GM12878 (cell line): ENCODE measurements at regions not wholly inside any gene's neighbourhood (a gene's known extent, or its start where the extent isn't known, plus 50 kb on each side); places are given as distances from the start of the nearest gene placed in this dataset.

Experiments used
- ATAC-seq: fragments of 200-7000 bp; cut with Tn5 transposase; 3 replicates; pipeline ENCODE4 v1.9.1; 2020; ENCODE audit warnings: mild to moderate bottlenecking, moderate library complexity
- BruUV-seq: library from RNA; stranded (reverse); fragments of 400-500 nt; replicated peaks from 2 replicates; lab custom pipeline; 2021; lab: Mats Ljungman, UMichigan
- CTCF ChIA-PET: fragments of 300-600 bp; sonication (Branson Sonifier 250); formaldehyde crosslinking; extraction: SDS; loops from one replicate; lab custom pipeline; 2021; ENCODE audit warnings: inconsistent platforms; lab: Yijun Ruan, JAX
- POLR2A ChIA-PET: fragments of 350-600 bp; formaldehyde crosslinking; extraction: SDS; loops from one replicate; lab custom pipeline; 2021; ENCODE audit warnings: inconsistent platforms; lab: Charles Lee
- RAD21 ChIA-PET: fragments of 300-600 bp; sonication (Branson Sonifier 250); formaldehyde crosslinking; loops from one replicate; lab custom pipeline; 2023; ENCODE audit warnings: antibody characterized with exemption; ENCODE audit not compliant: unreplicated experiment; lab: Charles Lee
- SMC1A ChIA-PET: fragments of 300-600 bp; sonication (Branson Sonifier 250); formaldehyde crosslinking; loops from one replicate; lab custom pipeline; 2023; ENCODE audit not compliant: unreplicated experiment, uncharacterized antibody; lab: Charles Lee
- DNase-seq: peaks from one replicate; pipeline ENCODE4 v3.0.0-alpha.2; 2011; ENCODE audit warnings: low read depth, low spot score
- FAIRE-seq: peaks from 3 replicates; lab custom pipeline; 2011; peaks lifted over from hg19 to GRCh38; lab: Jason Lieb, UNC
- H2AFZ ChIP-seq: 2 replicates; pipeline ENCODE4 v1.6.0; 2011; ENCODE audit warnings: low read depth, low read length, control low read depth; ENCODE audit not compliant: control insufficient read depth
- H3K27ac ChIP-seq: 2 replicates; pipeline ENCODE4 v1.5.1; 2011; ENCODE audit warnings: control low read depth; ENCODE audit not compliant: control insufficient read depth, insufficient read depth
- H3K27me3 ChIP-seq, 2 experiments: replicated peaks in 1 of 2; 2 replicates each; pipeline versions ENCODE4 v1.6.0 to v1.6.1; 2011; ENCODE audit warnings: low read length in 1 of 2; ENCODE audit not compliant: control insufficient read depth in 2 of 2, insufficient read depth in 2 of 2
- H3K36me3 ChIP-seq, 2 experiments: 2 replicates each; pipeline ENCODE4 v1.5.1; 2011; ENCODE audit warnings: low read length in 1 of 2; ENCODE audit not compliant: control insufficient read depth in 2 of 2, insufficient read depth in 2 of 2
- H3K4me1 ChIP-seq: 2 replicates; pipeline ENCODE4 v1.6.1; 2011; ENCODE audit warnings: mild to moderate bottlenecking, low read length, moderate library complexity, mixed read lengths; ENCODE audit not compliant: control insufficient read depth, insufficient read depth
- H3K4me2 ChIP-seq: 2 replicates; pipeline ENCODE4 v1.6.0; 2011; ENCODE audit warnings: control low read depth; ENCODE audit not compliant: control insufficient read depth, insufficient read depth
- H3K4me3 ChIP-seq: fragments of 200-600 bp; sonication (generic); 2 replicates; pipeline ENCODE4 v1.5.1; 2016
- H3K79me2 ChIP-seq: 2 replicates; pipeline ENCODE4 v1.6.0; 2011; ENCODE audit warnings: low read length; ENCODE audit not compliant: control insufficient read depth, insufficient read depth
- H3K9ac ChIP-seq: 2 replicates; pipeline ENCODE4 v1.8.0; 2011; ENCODE audit warnings: low read length, control low read depth, mixed read lengths; ENCODE audit not compliant: control insufficient read depth, insufficient read depth
- H3K9me3 ChIP-seq: replicated peaks from 3 replicates; pipeline ENCODE4 v1.5.1; 2011; ENCODE audit warnings: mild to moderate bottlenecking, low read length; ENCODE audit not compliant: control insufficient read depth, insufficient read depth
- H4K20me1 ChIP-seq: 2 replicates; pipeline ENCODE4 v1.6.0; 2011; ENCODE audit not compliant: control insufficient read depth, insufficient read depth
- CEBPB ChIP-seq, 2 experiments: fragments of 150-350 bp in 1 of 2; IDR thresholded peaks; 2 replicates each; pipeline ENCODE4 v1.6.1; 2012 to 2014; ENCODE audit warnings: low read depth in 2 of 2, low read length in 2 of 2, borderline replicate concordance in 1 of 2, inconsistent platforms in 1 of 2
- CREB1 ChIP-seq: IDR thresholded peaks from 2 replicates; pipeline ENCODE4 v1.6.1; 2012; ENCODE audit warnings: low read depth, mild to moderate bottlenecking, inconsistent platforms
- IKZF1 ChIP-seq: fragments of 450-650 bp; conservative IDR thresholded peaks from 2 replicates; pipeline ENCODE4 v1.6.1; 2017; ENCODE audit warnings: antibody characterized with exemption, mild to moderate bottlenecking
- MEF2A ChIP-seq: IDR thresholded peaks from 2 replicates; pipeline ENCODE4 v1.6.1; 2011; ENCODE audit warnings: low read depth, mild to moderate bottlenecking, low read length, moderate library complexity; ENCODE audit not compliant: insufficient read depth
- NBN ChIP-seq: fragments of 450-650 bp; IDR thresholded peaks from 2 replicates; pipeline ENCODE4 v1.6.1; 2016
- NFXL1 ChIP-seq: fragments of 450-650 bp; IDR thresholded peaks from 2 replicates; pipeline ENCODE4 v1.6.1; 2017; ENCODE audit warnings: antibody characterized with exemption, mild to moderate bottlenecking, borderline replicate concordance
- NFYB ChIP-seq: IDR thresholded peaks from 2 replicates; pipeline ENCODE4 v1.6.1; 2011; ENCODE audit warnings: low read depth, mild to moderate bottlenecking, low read length, improper control_type of control experiment, moderate library complexity; ENCODE audit not compliant: insufficient read depth
- POLR2AphosphoS2 ChIP-seq: IDR thresholded peaks from 2 replicates; pipeline ENCODE4 v1.6.1; 2011; ENCODE audit warnings: low read depth, mild to moderate bottlenecking, low read length, improper control_type of control experiment, moderate library complexity
- RB1 ChIP-seq: fragments of 450-650 bp; formaldehyde crosslinking; IDR thresholded peaks from 2 replicates; pipeline ENCODE4 v1.6.1; 2017; ENCODE audit warnings: mild to moderate bottlenecking, borderline replicate concordance
- STAT1 ChIP-seq: fragments of 450-650 bp; conservative IDR thresholded peaks from 2 replicates; pipeline ENCODE4 v1.6.1; 2014; ENCODE audit warnings: antibody characterized with exemption, mild to moderate bottlenecking
- TARDBP ChIP-seq: IDR thresholded peaks from 2 replicates; pipeline ENCODE4 v1.6.1; 2016; ENCODE audit warnings: borderline replicate concordance
- TBL1XR1 ChIP-seq: IDR thresholded peaks from 2 replicates; pipeline ENCODE4 v1.6.1; 2012; ENCODE audit warnings: low read depth, low read length, improper control_type of control experiment
- WRNIP1 ChIP-seq: IDR thresholded peaks from 2 replicates; pipeline ENCODE4 v1.6.1; 2011; ENCODE audit warnings: low read depth, low read length, improper control_type of control experiment, borderline replicate concordance
- ZNF207 ChIP-seq: fragments of 450-650 bp; IDR thresholded peaks from 2 replicates; pipeline ENCODE4 v1.6.1; 2014; ENCODE audit warnings: antibody characterized with exemption, mild to moderate bottlenecking, borderline replicate concordance
- ZNF217 ChIP-seq: fragments of 450-650 bp; IDR thresholded peaks from 2 replicates; pipeline ENCODE4 v1.6.1; 2017; ENCODE audit warnings: antibody characterized with exemption, mild to moderate bottlenecking
- ZNF384 ChIP-seq: IDR thresholded peaks from 2 replicates; pipeline ENCODE4 v1.6.1; 2012; ENCODE audit warnings: low read depth, mild to moderate bottlenecking, low read length, improper control_type of control experiment, borderline replicate concordance
- WGBS: methylation state at CpG from one replicate; pipeline ENCODE4 v1.1.6; 2016; ENCODE audit warnings: low lambda C conversion rate; ENCODE audit not compliant: insufficient replicate concordance, insufficient coverage; ENCODE audit errors: missing lambda C conversion rate; 5-methylcytosine and 5-hydroxymethylcytosine counted together
- in situ Hi-C: fragments of 300-500 bp; cut with MboI; formaldehyde crosslinking; loops from 9 replicates; pipeline ENCODE4 v1.14.3; 2018; ENCODE audit warnings: mixed read lengths
- intact Hi-C: fragments of 100-400 bp; cut with micrococcal nuclease; formaldehyde crosslinking; loops from one replicate; pipeline ENCODE4 v1.14.2; 2022; ENCODE audit not compliant: unreplicated experiment
- TF ChIP-seq, protein P1 (sequence below): fragments of 450-650 bp; IDR thresholded peaks from 2 replicates; pipeline ENCODE4 v1.6.1; 2016; ENCODE audit warnings: mild to moderate bottlenecking, moderate library complexity, borderline replicate concordance
- TF ChIP-seq, protein P2 (sequence below): fragments of 450-650 bp; IDR thresholded peaks from 2 replicates; pipeline ENCODE4 v1.6.1; 2017; ENCODE audit warnings: low read depth, mild to moderate bottlenecking, moderate library complexity
- TF ChIP-seq, protein P3 (sequence below): IDR thresholded peaks from 2 replicates; pipeline ENCODE4 v1.6.1; 2011; ENCODE audit warnings: low read depth, mild to moderate bottlenecking, low read length, moderate library complexity, borderline replicate concordance; ENCODE audit errors: extremely low read depth

DNA sequence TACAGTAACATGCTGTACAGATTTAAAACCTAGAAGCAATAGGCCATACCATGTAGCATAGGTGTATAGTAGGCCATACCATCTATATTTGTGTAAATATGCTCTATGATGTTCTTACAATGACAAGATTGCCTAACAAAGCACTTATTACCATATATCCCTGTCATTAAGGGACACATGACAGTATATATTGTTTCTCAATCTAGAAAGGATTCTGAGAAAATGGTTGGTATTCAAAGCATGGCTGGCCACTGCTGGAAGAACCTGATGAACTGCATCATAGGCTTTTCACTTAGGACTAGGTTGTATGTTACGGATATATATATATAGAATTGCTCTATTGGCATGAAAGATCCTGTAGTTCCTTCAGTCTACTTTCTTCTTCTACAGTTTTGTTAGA is 125.2 kb upstream of the SLC38A2 start:
- no peaks in the 10 kb centered on the region for H3K36me3 ChIP-seq
- POLR2A ChIA-PET, result no interaction called here
- TF ChIP-seq TARDBP (no peak), MEF2A (no peak), WRNIP1 (no peak), STAT1 (no peak), CEBPB (IDR thresholded peaks at IDR 0.05; ENCODE audit: borderline replicate concordance in 1 of 2, low read depth in 2 of 2, low read length in 2 of 2) (no peak), ZNF217 (no peak), NFYB (no peak), ZNF207 (no peak), IKZF1 (no peak), TBL1XR1 (no peak), CREB1 (no peak), POLR2AphosphoS2 (no peak), NBN (no peak), NFXL1 (no peak), ZNF384 (no peak), RB1 (no peak)
- TF ChIP-seq, protein P1, sequence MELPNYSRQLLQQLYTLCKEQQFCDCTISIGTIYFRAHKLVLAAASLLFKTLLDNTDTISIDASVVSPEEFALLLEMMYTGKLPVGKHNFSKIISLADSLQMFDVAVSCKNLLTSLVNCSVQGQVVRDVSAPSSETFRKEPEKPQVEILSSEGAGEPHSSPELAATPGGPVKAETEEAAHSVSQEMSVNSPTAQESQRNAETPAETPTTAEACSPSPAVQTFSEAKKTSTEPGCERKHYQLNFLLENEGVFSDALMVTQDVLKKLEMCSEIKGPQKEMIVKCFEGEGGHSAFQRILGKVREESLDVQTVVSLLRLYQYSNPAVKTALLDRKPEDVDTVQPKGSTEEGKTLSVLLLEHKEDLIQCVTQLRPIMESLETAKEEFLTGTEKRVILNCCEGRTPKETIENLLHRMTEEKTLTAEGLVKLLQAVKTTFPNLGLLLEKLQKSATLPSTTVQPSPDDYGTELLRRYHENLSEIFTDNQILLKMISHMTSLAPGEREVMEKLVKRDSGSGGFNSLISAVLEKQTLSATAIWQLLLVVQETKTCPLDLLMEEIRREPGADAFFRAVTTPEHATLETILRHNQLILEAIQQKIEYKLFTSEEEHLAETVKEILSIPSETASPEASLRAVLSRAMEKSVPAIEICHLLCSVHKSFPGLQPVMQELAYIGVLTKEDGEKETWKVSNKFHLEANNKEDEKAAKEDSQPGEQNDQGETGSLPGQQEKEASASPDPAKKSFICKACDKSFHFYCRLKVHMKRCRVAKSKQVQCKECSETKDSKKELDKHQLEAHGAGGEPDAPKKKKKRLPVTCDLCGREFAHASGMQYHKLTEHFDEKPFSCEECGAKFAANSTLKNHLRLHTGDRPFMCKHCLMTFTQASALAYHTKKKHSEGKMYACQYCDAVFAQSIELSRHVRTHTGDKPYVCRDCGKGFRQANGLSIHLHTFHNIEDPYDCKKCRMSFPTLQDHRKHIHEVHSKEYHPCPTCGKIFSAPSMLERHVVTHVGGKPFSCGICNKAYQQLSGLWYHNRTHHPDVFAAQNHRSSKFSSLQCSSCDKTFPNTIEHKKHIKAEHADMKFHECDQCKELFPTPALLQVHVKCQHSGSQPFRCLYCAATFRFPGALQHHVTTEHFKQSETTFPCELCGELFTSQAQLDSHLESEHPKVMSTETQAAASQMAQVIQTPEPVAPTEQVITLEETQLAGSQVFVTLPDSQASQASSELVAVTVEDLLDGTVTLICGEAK, result no peak
- TF ChIP-seq, protein P2, sequence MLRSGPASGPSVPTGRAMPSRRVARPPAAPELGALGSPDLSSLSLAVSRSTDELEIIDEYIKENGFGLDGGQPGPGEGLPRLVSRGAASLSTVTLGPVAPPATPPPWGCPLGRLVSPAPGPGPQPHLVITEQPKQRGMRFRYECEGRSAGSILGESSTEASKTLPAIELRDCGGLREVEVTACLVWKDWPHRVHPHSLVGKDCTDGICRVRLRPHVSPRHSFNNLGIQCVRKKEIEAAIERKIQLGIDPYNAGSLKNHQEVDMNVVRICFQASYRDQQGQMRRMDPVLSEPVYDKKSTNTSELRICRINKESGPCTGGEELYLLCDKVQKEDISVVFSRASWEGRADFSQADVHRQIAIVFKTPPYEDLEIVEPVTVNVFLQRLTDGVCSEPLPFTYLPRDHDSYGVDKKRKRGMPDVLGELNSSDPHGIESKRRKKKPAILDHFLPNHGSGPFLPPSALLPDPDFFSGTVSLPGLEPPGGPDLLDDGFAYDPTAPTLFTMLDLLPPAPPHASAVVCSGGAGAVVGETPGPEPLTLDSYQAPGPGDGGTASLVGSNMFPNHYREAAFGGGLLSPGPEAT, result no peak
- TF ChIP-seq, protein P3, sequence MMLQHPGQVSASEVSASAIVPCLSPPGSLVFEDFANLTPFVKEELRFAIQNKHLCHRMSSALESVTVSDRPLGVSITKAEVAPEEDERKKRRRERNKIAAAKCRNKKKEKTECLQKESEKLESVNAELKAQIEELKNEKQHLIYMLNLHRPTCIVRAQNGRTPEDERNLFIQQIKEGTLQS, result no peak
- TF ChIP-seq, all 136 proteins: peak for 0
- RAD21 ChIA-PET, result interaction anchor here (1.1 kb wide), 1 partner anchor 19 kb away, joined by 4 read pairs; no protein-coding TSS in a partner anchor
- Histone ChIP-seq H3K4me2 (no peak overlapping the region), H3K27me3 (no peaks in the 10 kb centered on the region), H4K20me1 (no peaks in the 10 kb centered on the region), H3K9ac (no peak overlapping the region), H3K4me1 (0 out of 2 replicates have a peak, but pooled peaks cover 7% of the 10 kb centered on the region), H3K79me2 (no peaks in the 10 kb centered on the region), H2AFZ (no peak overlapping the region), H3K9me3 (no peaks in the 10 kb centered on the region; the same call in 1 of the 3 replicates), H3K4me3 (no peak overlapping the region), H3K27ac (no peak overlapping the region)
- ATAC-seq (no peak), FAIRE-seq (no peak), DNase-seq (no peak)
- in situ Hi-C loops (no loop called here), intact Hi-C loops (no loop called here)
- CTCF ChIA-PET, result interaction anchor here (1.4 to 1.7 kb wide), 2 partner anchors 19 to 134 kb away, joined by 3 to 5 read pairs; no protein-coding TSS in a partner anchor
- no TSS peak for BruUV-seq
- SMC1A ChIA-PET, result interaction anchor here (1.2 to 1.5 kb wide), 2 partner anchors 10 to 19 kb away, joined by 4 to 6 read pairs; no protein-coding TSS in a partner anchor
- 100% methylated on average over 1 of the region's 1 CpG for WGBS
